HG02973 (cell line): ENCODE measurements at regions not wholly inside any gene's neighbourhood (a gene's known extent, or its start where the extent isn't known, plus 50 kb on each side); places are given as distances from the start of the nearest gene placed in this dataset.

Source experiments
- ATAC-seq: cut with Tn5 transposase; IDR thresholded peaks from one replicate; pipeline ENCODE4 v1.9.1; 2021; ENCODE audit warnings: moderate library complexity; ENCODE audit not compliant: unreplicated experiment

- no peak for ATAC-seq
Observed at GRCh38 chr11:26134481-26135355, 197.2 kb upstream of the ANO3 start.

DNA sequence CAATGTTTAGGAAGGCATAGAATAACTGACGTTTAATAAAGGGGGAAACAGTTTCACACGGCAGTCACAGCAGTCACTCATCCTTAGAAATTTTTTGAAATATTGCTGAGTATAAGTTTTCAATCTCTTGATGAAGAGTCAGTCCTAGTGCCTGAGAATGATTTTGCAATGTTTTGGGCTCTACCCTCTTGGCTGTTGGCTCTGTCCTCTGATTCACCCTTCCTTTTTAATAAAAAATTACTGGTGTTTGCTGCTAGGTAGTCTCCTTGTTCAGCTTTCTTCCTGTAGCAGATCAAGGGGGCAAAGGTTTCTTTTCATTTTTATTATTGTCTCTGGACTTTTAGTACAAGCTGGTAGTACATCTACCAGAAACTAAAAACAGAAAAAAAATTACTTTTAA, 194.3 kb upstream of the ANO3 start:
- ATAC-seq, result no peak

GRCh38 chr11:26142891-26143290, 189.0 kb upstream of the ANO3 start:
- ATAC-seq, result no peak

- no peak for ATAC-seq
Observed at GRCh38 chr11:26143566-26144290, 188.2 kb upstream of the ANO3 start.

GRCh38 chr11:26144291-26144690, 187.6 kb upstream of the ANO3 start:
- ATAC-seq, result no peak

GRCh38 chr11:26144911-26145310, 187.0 kb upstream of the ANO3 start:
- ATAC-seq, result no peak

- no peak for ATAC-seq
Observed at GRCh38 chr11:26149585-26149984, 182.3 kb upstream of the ANO3 start.

DNA sequence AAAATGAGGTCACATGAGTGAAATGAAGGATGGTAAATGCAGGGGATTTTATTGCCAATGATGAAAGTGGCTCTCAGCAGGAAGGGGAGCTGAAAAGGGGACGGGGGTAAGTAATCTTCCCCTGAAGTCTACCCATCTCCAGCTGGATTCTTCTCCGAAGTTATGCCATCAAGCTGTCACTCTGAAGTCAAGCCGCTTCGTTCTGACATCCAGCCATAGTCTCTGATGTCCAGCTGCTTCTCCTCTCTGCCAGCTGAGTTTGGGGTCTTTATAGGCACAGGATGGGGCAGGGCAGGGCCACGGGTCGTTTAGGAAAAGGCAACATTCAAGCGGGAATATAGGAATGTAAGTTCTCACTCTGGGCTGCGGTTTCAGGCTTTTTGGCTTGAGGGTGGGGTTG, 181.9 kb upstream of the ANO3 start:
- no peak for ATAC-seq

DNA sequence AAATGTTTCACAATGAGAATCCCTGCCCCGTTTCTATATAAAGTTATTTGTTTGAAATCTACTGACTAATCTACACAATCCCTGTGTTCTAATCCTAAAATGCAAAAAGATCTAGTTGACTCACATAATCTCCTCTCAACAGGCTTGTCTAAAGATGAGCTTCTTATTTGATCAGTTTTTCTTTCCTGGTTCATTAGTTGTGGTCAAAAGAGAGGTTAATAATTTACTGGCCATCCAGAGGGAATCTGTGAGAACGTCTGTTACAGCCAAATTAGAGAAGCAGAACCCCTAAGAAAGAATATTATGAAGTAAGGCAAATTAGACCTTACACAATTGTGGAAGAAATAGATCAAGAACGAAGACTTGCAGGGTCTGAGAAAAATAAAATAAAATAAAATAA, 173.7 kb upstream of the ANO3 start:
- ATAC-seq, result no peak

DNA sequence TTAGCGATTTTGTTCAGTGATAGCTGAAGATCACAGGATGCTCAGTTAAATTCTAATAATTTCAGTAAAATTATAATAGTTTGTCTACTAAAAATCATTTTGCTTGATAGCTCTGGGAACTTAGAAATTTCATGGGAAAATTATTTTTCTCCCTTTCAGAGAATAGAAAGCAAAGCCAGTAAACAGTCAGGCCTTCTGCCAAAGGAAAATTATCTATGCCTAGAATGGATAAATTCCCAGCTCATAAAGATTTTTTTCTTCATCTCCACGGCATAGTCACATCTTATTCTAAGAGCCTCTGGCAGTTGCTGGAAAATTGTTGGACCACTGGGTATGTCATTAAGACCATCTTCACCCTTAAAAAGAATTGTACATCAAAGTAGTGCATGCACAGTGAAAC, 169.6 kb upstream of the ANO3 start:
- no peak for ATAC-seq

DNA sequence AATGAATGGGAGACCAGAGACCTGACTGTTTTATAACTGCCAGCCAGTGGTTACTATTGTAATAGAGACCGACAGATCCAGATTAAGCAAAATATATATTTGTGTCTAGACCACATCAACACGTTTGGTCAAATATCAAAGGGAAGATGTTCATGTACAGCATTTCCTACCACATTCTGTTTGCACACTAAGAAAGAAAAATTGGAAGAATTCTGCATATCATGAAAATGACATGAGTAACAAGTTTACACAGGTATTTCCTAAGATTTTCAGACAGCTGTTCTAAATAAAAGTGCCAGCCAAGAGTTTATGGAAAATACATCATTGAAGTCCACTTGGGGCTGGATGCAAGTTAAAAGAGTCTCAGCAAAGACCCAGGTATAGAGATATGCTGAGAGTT, 145.5 kb upstream of the ANO3 start:
- no peak for ATAC-seq

DNA sequence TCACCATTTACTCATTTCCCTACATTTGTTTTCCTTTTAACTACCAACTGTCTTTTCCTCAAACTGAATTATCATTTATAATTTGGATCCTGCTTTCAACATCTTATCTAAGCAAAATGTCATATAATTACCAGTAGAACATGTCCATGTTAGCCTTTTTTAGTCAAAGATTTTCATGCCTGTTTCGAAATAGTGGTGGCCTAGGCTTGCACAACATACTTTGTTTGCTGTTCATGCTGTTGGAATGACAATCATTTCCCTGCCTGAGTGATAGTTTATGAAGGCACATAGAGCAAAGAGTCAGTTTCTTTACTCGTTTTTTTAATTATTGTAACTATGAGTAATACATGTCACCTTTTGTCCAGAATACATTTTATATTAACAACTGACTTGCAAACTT, 144.3 kb upstream of the ANO3 start:
- no peak for ATAC-seq

DNA sequence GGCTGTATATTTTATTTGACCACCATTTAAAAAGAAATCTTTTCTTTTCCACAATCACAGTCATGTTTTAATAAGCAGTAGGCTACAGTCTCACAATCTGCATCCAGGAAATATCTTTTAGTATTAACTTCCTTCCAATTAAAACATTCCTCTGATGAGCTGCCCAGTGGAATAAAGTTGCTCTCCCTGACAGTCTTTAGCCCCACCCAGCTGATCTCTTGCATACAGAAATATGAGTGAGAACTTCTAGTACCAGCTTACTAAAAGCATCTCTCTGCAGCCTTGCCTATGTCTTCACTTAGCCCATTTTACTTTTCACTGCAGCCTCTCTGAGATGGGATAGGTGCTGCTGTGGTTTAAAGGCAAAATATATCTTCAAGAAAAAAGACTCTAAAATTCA, 143.4 kb upstream of the ANO3 start:
- no peak for ATAC-seq

DNA sequence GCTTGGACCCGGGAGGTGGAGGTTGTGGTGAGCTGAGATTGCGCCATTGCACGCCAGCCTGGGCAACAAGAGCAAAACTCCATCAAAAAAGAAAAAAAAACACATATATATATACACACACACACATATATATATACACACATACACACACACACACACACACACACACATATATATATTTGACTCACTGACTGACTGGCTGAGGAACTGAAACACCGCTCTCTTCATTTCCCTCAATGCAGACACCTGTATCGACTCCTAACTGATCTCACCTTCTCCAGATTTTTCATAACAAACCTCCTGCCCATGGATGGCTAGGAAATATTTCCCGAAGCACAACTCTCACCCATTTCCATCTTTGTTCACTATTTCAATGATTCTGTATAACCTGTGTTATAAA, 140.7 kb upstream of the ANO3 start:
- ATAC-seq, result no peak

GRCh38 chr11:26193694-26194365, 138.1 kb upstream of the ANO3 start:
- no peak for ATAC-seq

DNA sequence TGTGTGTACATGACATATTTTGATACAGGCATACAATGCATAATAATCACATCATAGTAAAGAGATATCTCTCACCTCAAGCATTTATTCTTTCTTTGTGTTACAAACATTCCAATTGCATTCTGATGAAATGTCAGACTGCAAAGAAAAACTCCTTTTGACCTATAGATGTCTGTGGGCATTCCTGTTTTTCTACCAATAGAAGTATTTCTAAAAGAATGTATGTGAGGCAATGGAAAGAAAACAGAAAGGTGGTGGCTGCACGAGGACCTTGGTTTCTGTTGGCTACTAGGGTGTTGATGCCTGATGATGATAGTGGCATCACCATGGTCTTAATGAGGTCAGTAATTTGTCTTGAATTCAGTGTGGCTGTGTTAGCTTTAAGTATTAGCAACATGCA, 137.0 kb upstream of the ANO3 start:
- ATAC-seq, result no peak

DNA sequence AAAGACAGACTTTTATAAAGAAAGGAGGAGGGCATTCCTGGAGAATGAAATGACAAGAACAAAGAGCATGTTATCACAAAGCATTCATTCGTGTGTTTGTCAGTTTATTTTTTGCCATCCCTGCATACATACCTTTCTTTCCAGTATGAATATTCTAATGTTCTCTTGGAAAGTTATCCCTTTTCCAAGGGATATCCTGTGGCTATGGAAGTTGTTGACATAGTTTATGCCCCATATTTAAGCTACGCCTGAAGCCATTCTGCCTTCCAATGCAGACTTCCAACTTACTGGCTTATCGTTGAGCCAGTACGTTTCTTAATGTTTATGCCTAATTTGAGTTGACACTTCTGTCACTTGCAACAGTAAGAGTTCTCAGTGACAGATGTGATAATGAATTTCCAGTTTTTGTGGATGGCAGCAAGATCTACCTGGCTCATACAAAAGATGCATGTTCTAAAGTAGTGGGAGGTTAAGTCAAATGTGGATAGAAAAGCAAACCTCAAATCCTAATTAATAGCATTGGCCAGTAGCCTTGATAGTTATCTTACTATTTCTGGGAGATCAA, 133.3 kb upstream of the ANO3 start:
- no peak for ATAC-seq

DNA sequence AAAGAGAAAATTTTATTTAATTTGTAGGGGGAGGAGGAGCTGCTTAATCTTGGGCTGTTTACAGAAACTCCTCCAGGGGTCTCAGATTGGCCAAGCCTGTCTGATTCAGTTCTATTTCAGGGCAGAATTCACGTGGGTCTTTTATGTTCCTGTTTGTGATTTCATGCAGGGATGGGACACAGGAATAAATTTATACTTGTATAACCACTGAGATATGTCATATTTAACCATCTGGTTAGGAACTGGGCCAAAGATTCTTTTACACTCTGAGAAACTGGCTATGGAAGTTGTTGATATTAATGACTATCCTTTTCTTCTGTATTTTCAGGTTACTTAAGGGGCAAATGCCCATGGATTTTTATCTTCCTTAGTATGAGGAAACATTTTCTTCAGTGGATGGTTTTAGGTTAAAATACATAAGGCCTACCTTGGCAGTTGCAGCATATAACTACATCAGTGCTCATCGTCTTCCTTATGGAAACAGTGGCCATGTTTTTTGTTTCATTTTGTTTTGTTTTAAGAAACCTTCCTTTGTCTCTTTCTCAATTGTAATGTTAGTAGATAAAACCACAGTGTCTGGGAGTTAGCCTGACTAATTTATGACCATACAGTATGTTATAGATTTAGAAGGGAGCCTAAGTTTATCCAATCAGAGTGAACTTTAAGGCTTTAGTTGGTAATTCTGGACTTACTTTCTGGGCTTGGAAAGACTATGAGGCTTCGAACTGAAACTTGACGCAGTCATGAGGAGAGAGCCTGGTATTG, 132.4 kb upstream of the ANO3 start:
- no peak for ATAC-seq

DNA sequence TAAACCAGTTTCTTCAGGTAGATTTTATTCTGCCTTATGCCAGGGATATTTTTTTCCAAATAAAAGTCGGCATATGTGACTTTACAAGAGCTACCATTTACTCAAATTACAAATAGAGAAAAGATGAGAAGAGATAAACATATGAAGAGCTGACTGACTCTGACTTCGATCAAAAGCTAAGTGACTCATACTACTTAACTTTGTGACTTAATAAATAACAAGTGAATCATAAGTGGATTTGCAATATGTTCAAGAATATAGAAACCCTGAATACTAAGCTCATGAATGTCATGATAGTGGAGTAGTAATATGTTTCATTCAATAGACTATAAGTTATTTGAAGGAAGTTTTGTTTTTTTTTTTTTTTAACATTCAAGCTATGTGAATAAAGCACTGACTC, 130.5 kb upstream of the ANO3 start:
- no peak for ATAC-seq

GRCh38 chr11:26202754-26203153, 129.2 kb upstream of the ANO3 start:
- ATAC-seq, result no peak

DNA sequence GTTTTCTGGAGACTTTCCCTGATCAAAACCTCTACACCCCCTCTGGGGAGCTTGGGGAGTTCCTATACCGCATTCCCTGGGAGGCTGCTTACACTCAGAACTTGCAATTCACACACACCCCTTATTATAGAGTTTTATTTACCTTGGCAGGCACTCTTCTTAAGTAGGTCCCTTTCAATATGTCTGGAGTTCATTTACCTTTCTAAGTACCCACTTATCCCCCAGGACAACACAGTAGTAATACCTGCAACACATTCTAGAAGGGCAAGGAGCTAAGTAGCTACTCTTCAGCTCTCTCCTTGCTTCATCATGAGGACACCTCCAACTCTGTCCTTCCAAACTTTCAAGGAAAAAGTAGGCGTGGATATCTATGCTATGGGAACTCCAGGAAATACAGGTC, 127.8 kb upstream of the ANO3 start:
- no peak for ATAC-seq
